GM12891 (cell line): ENCODE measurements at regions not wholly inside any gene's neighbourhood (a gene's known extent, or its start where the extent isn't known, plus 50 kb on each side); places are given as distances from the start of the nearest gene placed in this dataset.

Experiments
- PAX5 ChIP-seq: IDR thresholded peaks from 2 replicates; pipeline ENCODE4 v1.6.1; 2011; ENCODE audit warnings: low read length, moderate library complexity, mild to moderate bottlenecking; ENCODE audit not compliant: insufficient read depth, severe bottlenecking
- POLR2A ChIP-seq: IDR thresholded peaks from 2 replicates; pipeline ENCODE4 v1.6.1; 2011; ENCODE audit warnings: low read depth, low read length, control low read depth
- POLR2AphosphoS5 ChIP-seq: IDR thresholded peaks from 2 replicates; pipeline ENCODE4 v1.6.1; 2011; ENCODE audit warnings: low read depth, low read length, control low read depth
- POU2F2 ChIP-seq: IDR thresholded peaks from 2 replicates; pipeline ENCODE4 v1.6.1; 2011; ENCODE audit warnings: low read depth, mild to moderate bottlenecking, control low read depth, low read length, moderate library complexity
- SPI1 ChIP-seq: IDR thresholded peaks from 2 replicates; pipeline ENCODE4 v1.6.1; 2011; ENCODE audit warnings: low read depth, low read length, control low read depth
- TAF1 ChIP-seq: IDR thresholded peaks from 2 replicates; pipeline ENCODE4 v1.6.1; 2011; ENCODE audit warnings: low read depth, low read length, control low read depth

DNA sequence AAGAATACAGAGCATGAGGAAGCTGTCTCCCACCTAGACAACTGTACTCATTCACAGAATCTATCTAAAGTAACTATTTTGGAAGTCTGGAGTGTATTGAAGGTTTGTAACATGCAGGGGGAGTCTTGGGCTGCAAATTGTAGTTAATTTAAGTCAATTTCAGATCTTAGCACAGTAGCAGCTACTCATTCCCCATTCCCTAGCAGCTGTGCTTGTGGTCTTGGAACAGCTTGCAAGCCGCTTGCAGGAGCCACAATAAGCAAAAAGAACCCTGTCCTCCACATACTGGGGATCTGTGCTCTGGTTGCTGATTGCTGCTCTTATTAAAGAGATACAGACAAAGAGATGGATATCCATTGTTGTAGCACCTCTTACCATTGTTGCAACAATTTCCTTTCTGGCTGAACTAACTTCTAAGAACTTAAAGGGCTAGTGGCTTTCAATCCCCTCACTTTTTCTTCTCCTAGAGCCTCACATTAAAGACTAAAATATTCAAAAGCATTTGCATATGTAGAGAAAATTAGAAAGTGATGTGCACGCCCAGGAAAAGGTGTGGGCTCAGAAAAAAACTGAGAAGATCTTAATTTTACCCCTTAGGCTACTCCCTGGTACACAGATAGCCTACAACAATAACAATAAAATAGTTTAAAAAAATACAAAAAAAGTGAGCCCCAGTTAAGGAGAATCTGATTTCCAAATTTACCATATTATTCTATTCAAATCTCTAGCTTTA, 1775.1 kb upstream of the PIK3C3 start:
- TF ChIP-seq POLR2A (no peak), TAF1 (no peak), POLR2AphosphoS5 (no peak), POU2F2 (no peak), SPI1 (no peak), PAX5 (no peak)
